ENCODE measurements at regions not wholly inside any gene's neighbourhood (a gene's known extent, or its start where the extent isn't known, plus 50 kb on each side); places are given as distances from the start of the nearest gene placed in this dataset.

DNA sequence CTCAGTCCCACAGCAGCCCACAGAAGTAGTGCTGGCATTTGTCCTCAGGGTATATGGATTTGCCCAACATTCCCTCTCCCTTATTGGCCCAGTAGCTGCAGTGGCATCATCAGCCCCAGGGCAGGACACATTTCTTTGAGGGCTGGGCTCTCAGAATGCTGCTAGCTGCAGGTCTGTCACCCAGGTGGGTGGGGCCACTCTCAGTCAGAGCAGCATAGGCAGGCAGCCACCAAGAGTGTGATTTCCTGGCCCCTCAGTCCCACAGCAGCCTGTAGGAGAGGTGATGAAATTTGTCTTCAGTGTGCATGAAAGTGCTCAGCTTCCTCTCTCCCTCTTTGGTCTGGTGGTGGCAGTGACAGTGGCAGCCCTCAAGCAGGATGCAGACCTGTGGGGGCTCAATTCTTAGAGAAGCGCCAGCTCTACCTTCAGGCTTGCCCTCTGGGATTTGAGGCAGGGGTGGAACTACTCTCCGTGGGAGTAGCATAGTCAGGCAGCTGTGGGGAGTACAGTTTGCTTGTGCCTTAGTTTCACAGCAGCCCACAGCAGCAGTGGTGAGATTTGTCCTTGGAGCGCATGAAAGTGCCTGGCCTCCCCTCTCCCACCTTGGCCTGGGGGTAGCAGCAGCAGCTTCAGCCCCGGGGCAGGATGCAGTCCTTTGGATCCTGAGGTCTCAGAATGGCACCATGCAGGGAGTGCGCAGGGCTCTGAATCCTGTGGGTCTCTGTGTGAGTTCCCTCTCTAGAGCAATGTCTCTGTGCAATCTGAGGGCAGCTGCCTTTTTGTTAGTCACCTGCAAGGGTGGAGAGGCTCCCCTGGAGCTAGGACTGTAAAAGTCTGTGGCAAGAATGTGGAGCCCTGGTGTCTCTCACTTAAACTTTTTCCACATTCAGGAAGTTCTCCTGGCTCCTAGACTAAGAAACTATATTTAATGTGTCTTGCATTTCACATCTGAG, 1229.1 kb downstream of the ROBO2 start:
- no peak overlapping the region for H3K4me2 ChIP-seq (ENCODE audit: low read depth, low read length)
- H2AFZ ChIP-seq (ENCODE audit: low read length) = no peak overlapping the region
- H3K9me3 ChIP-seq (ENCODE audit: low read length) = peaks cover 18% of the 10 kb centered on the region
- no CpG with 5 or more reads among the region's 5 CpGs for WGBS (ENCODE audit: low lambda C conversion rate)
- no peak overlapping the region for H3K4me3 ChIP-seq (replicated peaks in 1 of 3; ENCODE audit: insufficient read depth in 1 of 3, low read depth in 2 of 3, low read length in 3 of 3)
- POLR2A ChIA-PET = no interaction called here
- TF ChIP-seq ZNF768 (CRISPR knock-in tag; IDR thresholded peaks at IDR 0.05) = peak; percentile 43; the same call in 1 of the 2 replicates
- no peak for TF ChIP-seq IRF2 (CRISPR knock-in tag; IDR thresholded peaks at IDR 0.05)
- TF ChIP-seq, protein P1, sequence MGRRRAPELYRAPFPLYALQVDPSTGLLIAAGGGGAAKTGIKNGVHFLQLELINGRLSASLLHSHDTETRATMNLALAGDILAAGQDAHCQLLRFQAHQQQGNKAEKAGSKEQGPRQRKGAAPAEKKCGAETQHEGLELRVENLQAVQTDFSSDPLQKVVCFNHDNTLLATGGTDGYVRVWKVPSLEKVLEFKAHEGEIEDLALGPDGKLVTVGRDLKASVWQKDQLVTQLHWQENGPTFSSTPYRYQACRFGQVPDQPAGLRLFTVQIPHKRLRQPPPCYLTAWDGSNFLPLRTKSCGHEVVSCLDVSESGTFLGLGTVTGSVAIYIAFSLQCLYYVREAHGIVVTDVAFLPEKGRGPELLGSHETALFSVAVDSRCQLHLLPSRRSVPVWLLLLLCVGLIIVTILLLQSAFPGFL (CRISPR knock-in tag; IDR thresholded peaks at IDR 0.05) = no peak
- DNase-seq (ENCODE audit: low spot score) (no peak), ATAC-seq (no peak; the same call in 2 of the 3 replicates), FAIRE-seq (no peak)
- no peaks in the 10 kb centered on the region for H4K20me1 ChIP-seq (ENCODE audit: insufficient read depth, low read length)
- CTCF ChIA-PET (ENCODE audit: low intra/inter-chr PET ratio, low total read pairs) = no interaction called here
- no peaks in the 10 kb centered on the region for H3K36me3 ChIP-seq (replicated peaks in 1 of 2; ENCODE audit: control insufficient read depth in 1 of 2, insufficient read depth in 2 of 2, low read length in 2 of 2)
- no peaks in the 10 kb centered on the region for H3K27me3 ChIP-seq (ENCODE audit: control insufficient read depth in 1 of 2, insufficient read depth in 2 of 2, low read length in 2 of 2)
- no peak overlapping the region for H3K9ac ChIP-seq (ENCODE audit: insufficient read depth, low read depth, low read length)
- H3K27ac ChIP-seq (ENCODE audit: extremely low read length, insufficient read depth, low read length) = no peak overlapping the region
- 0 out of 2 replicates have a peak, but pooled peaks cover 5% of the 10 kb centered on the region for H3K4me1 ChIP-seq (ENCODE audit: insufficient read depth, low read length)
- intact Hi-C loops (cut with micrococcal nuclease; ENCODE audit: unreplicated experiment) = no loop called here
- in situ Hi-C loops (cut with HindIII; ENCODE audit: extremely low pct_ligation_motif_present, low pct_unique_long_range_greater_than_20kb) = no loop called here
- BruUV-seq (replicated peaks) = no TSS peak
- no peaks in the 10 kb centered on the region for H3K79me2 ChIP-seq (ENCODE audit: insufficient read depth, low read length)

DNA sequence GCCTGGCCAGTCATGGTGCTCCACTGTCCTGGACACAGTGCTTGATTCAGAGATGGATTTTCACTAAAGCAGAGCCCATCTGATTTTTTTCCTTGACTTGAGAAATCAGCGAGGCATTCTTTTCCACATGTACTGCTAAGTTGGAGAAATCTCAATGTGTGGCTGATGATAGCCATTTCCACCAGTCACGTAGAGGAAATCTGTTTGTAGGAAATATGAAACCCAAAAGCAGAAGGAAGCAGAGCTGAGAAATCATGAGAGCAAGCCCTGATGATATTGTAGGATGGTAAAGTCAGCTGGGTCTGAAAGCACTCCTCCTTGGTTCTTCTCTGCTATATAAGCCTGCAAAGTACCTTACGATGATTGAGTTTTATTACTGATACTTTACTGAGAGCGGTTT, 1233.4 kb downstream of the ROBO2 start:
- Histone ChIP-seq H3K27ac (ENCODE audit: extremely low read length, insufficient read depth, low read length) (no peak overlapping the region), H3K27me3 (ENCODE audit: control insufficient read depth in 1 of 2, insufficient read depth in 2 of 2, low read length in 2 of 2) (no peaks in the 10 kb centered on the region), H3K4me1 (ENCODE audit: insufficient read depth, low read length) (no peaks in the 10 kb centered on the region), H3K36me3 (replicated peaks in 1 of 2; ENCODE audit: control insufficient read depth in 1 of 2, insufficient read depth in 2 of 2, low read length in 2 of 2) (no peaks in the 10 kb centered on the region), H3K9me3 (ENCODE audit: low read length) (peaks cover 8% of the 10 kb centered on the region), H2AFZ (ENCODE audit: low read length) (no peak overlapping the region), H3K4me3 (replicated peaks in 1 of 3; ENCODE audit: insufficient read depth in 1 of 3, low read depth in 2 of 3, low read length in 3 of 3) (no peak overlapping the region), H3K9ac (ENCODE audit: insufficient read depth, low read depth, low read length) (no peak overlapping the region), H3K4me2 (ENCODE audit: low read depth, low read length) (no peak overlapping the region), H4K20me1 (ENCODE audit: insufficient read depth, low read length) (no peaks in the 10 kb centered on the region), H3K79me2 (ENCODE audit: insufficient read depth, low read length) (no peaks in the 10 kb centered on the region)
- ChIA-PET POLR2A (no interaction called here), CTCF (ENCODE audit: low intra/inter-chr PET ratio, low total read pairs) (no interaction called here)
- in situ Hi-C loops (cut with HindIII; ENCODE audit: extremely low pct_ligation_motif_present, low pct_unique_long_range_greater_than_20kb) = no loop called here
- FAIRE-seq (no peak), ATAC-seq (no peak), DNase-seq (ENCODE audit: low spot score) (no peak)
- WGBS (ENCODE audit: low lambda C conversion rate) = 52% methylated on average over 4 of the region's 4 CpGs
- no peak for TF ChIP-seq ZNF484 (CRISPR knock-in tag; IDR thresholded peaks at IDR 0.05; ENCODE audit: borderline replicate concordance, low read depth)
- TF ChIP-seq, protein P2, sequence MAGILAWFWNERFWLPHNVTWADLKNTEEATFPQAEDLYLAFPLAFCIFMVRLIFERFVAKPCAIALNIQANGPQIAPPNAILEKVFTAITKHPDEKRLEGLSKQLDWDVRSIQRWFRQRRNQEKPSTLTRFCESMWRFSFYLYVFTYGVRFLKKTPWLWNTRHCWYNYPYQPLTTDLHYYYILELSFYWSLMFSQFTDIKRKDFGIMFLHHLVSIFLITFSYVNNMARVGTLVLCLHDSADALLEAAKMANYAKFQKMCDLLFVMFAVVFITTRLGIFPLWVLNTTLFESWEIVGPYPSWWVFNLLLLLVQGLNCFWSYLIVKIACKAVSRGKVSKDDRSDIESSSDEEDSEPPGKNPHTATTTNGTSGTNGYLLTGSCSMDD (CRISPR knock-in tag; IDR thresholded peaks at IDR 0.05) = no peak
- TF ChIP-seq SP4 (CRISPR knock-in tag; IDR thresholded peaks at IDR 0.05) = no peak
- no peak for TF ChIP-seq HIVEP1 (CRISPR knock-in tag; IDR thresholded peaks at IDR 0.05)
- TF ChIP-seq, protein P3, sequence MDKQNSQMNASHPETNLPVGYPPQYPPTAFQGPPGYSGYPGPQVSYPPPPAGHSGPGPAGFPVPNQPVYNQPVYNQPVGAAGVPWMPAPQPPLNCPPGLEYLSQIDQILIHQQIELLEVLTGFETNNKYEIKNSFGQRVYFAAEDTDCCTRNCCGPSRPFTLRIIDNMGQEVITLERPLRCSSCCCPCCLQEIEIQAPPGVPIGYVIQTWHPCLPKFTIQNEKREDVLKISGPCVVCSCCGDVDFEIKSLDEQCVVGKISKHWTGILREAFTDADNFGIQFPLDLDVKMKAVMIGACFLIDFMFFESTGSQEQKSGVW (CRISPR knock-in tag; IDR thresholded peaks at IDR 0.05; ENCODE audit: borderline replicate concordance) = no peak
- TF ChIP-seq RXRA (CRISPR knock-in tag; IDR thresholded peaks at IDR 0.05) = no peak
- no peak for TF ChIP-seq ZSCAN25 (CRISPR knock-in tag; IDR thresholded peaks at IDR 0.05)
- no peak for TF ChIP-seq ETV5 (CRISPR knock-in tag; IDR thresholded peaks at IDR 0.05; ENCODE audit: borderline replicate concordance)
- TF ChIP-seq MIXL1 (CRISPR knock-in tag; IDR thresholded peaks at IDR 0.05) = no peak
- intact Hi-C loops (cut with micrococcal nuclease; ENCODE audit: unreplicated experiment) = no loop called here
- no TSS peak for BruUV-seq (replicated peaks)
